ENCODE measurements at regions not wholly inside any gene's neighbourhood (a gene's known extent, or its start where the extent isn't known, plus 50 kb on each side); places are given as distances from the start of the nearest gene placed in this dataset.

GRCh38 chr15:35727627-35728026, 181.7 kb upstream of the DPH6 start (continued):
- TF ChIP-seq ELF1 (IDR thresholded peaks at IDR 0.05; ENCODE audit: borderline replicate concordance, low read depth) (no peak), ZNF274 (IDR thresholded peaks at IDR 0.05; ENCODE audit: low read depth, low read length) (no peak), POLR2A (IDR thresholded peaks at IDR 0.05; ENCODE audit: borderline replicate concordance, extremely low read depth, insufficient read depth, insufficient read length) (no peak), EZH2phosphoT487 (IDR thresholded peaks at IDR 0.05; ENCODE audit: borderline replicate concordance) (no peak), SIN3A (IDR thresholded peaks at IDR 0.05; ENCODE audit: low read depth) (no peak), SP1 (IDR thresholded peaks at IDR 0.05; ENCODE audit: low read depth) (no peak), YY1 (IDR thresholded peaks at IDR 0.05; ENCODE audit: extremely low read depth, insufficient replicate concordance, low read depth, low read length) (no peak)
- TF ChIP-seq, protein P1, sequence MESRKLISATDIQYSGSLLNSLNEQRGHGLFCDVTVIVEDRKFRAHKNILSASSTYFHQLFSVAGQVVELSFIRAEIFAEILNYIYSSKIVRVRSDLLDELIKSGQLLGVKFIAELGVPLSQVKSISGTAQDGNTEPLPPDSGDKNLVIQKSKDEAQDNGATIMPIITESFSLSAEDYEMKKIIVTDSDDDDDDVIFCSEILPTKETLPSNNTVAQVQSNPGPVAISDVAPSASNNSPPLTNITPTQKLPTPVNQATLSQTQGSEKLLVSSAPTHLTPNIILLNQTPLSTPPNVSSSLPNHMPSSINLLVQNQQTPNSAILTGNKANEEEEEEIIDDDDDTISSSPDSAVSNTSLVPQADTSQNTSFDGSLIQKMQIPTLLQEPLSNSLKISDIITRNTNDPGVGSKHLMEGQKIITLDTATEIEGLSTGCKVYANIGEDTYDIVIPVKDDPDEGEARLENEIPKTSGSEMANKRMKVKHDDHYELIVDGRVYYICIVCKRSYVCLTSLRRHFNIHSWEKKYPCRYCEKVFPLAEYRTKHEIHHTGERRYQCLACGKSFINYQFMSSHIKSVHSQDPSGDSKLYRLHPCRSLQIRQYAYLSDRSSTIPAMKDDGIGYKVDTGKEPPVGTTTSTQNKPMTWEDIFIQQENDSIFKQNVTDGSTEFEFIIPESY (IDR thresholded peaks at IDR 0.05; ENCODE audit: extremely low read depth, insufficient replicate concordance, low read length) = no peak

DNA sequence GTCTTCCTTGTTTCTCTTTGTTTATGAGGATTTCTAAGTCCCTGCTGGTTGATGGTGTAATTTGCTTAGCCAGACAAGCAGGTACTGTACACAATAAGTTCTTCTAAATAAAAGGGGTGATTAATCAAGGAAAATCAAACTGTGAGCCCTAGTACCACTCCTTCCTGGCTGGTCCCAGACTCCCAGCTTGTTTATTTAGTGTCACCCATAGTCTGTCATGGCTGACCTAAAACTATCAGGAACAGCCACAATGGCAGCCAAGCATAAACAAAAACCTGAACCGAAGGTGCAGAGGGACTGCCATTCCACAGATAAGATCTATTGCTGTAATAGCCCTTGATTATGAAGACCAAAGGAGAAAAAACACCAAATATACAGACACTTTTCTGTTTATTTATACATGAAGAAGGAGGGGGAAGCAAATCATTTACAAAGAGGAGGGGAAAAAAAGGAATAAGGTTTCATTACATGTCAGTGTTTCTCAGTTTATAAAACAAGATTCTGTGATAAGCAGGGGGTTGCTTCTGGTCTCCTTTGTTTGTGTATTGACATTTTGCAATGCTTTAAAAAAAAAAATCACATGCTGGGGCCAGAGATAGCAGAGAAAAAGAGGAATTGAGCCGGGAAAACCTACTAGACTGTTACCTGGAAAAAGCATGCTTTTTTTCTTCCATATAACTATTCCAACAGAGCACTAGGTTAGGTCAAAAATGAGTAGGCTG, 182.4 kb upstream of the DPH6 start:
- H3K4me1 ChIP-seq (ENCODE audit: control insufficient read depth in 1 of 2, insufficient read depth in 2 of 2, low read length in 2 of 2) = peaks cover 0 to 6% of the 10 kb centered on the region in 2 experiments; a peak in 1 of 4 replicates
- CTCF ChIA-PET = no interaction called here
- TF ChIP-seq SIN3A (IDR thresholded peaks at IDR 0.05; ENCODE audit: low read depth) = no peak
- no peak for TF ChIP-seq ELF1 (IDR thresholded peaks at IDR 0.05; ENCODE audit: borderline replicate concordance, low read depth)
- TF ChIP-seq, protein P2, sequence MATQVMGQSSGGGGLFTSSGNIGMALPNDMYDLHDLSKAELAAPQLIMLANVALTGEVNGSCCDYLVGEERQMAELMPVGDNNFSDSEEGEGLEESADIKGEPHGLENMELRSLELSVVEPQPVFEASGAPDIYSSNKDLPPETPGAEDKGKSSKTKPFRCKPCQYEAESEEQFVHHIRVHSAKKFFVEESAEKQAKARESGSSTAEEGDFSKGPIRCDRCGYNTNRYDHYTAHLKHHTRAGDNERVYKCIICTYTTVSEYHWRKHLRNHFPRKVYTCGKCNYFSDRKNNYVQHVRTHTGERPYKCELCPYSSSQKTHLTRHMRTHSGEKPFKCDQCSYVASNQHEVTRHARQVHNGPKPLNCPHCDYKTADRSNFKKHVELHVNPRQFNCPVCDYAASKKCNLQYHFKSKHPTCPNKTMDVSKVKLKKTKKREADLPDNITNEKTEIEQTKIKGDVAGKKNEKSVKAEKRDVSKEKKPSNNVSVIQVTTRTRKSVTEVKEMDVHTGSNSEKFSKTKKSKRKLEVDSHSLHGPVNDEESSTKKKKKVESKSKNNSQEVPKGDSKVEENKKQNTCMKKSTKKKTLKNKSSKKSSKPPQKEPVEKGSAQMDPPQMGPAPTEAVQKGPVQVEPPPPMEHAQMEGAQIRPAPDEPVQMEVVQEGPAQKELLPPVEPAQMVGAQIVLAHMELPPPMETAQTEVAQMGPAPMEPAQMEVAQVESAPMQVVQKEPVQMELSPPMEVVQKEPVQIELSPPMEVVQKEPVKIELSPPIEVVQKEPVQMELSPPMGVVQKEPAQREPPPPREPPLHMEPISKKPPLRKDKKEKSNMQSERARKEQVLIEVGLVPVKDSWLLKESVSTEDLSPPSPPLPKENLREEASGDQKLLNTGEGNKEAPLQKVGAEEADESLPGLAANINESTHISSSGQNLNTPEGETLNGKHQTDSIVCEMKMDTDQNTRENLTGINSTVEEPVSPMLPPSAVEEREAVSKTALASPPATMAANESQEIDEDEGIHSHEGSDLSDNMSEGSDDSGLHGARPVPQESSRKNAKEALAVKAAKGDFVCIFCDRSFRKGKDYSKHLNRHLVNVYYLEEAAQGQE (IDR thresholded peaks at IDR 0.05; ENCODE audit: low read depth) = no peak
- no peak for TF ChIP-seq POLR2AphosphoS5 (IDR thresholded peaks at IDR 0.05; ENCODE audit: low read depth, low read length)
- no peak for TF ChIP-seq ZNF274 (IDR thresholded peaks at IDR 0.05; ENCODE audit: low read depth, low read length)
- TF ChIP-seq, protein P3, sequence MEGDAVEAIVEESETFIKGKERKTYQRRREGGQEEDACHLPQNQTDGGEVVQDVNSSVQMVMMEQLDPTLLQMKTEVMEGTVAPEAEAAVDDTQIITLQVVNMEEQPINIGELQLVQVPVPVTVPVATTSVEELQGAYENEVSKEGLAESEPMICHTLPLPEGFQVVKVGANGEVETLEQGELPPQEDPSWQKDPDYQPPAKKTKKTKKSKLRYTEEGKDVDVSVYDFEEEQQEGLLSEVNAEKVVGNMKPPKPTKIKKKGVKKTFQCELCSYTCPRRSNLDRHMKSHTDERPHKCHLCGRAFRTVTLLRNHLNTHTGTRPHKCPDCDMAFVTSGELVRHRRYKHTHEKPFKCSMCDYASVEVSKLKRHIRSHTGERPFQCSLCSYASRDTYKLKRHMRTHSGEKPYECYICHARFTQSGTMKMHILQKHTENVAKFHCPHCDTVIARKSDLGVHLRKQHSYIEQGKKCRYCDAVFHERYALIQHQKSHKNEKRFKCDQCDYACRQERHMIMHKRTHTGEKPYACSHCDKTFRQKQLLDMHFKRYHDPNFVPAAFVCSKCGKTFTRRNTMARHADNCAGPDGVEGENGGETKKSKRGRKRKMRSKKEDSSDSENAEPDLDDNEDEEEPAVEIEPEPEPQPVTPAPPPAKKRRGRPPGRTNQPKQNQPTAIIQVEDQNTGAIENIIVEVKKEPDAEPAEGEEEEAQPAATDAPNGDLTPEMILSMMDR (IDR thresholded peaks at IDR 0.05 in 2 of 3, conservative IDR thresholded peaks at IDR 0.05 in 1 of 3; ENCODE audit: borderline replicate concordance in 1 of 3, insufficient read depth in 1 of 3, low read depth in 2 of 3, low read length in 2 of 3) = no peak
- no peak for TF ChIP-seq POLR2A (IDR thresholded peaks at IDR 0.05; ENCODE audit: borderline replicate concordance, extremely low read depth, insufficient read depth, insufficient read length)
- TF ChIP-seq SP1 (IDR thresholded peaks at IDR 0.05; ENCODE audit: low read depth) = no peak
- no peak for TF ChIP-seq EZH2phosphoT487 (IDR thresholded peaks at IDR 0.05; ENCODE audit: borderline replicate concordance)
- no peak for TF ChIP-seq FOSL1 (IDR thresholded peaks at IDR 0.05; ENCODE audit: low read depth)
- no peak for TF ChIP-seq JUND (IDR thresholded peaks at IDR 0.05)
- no peak for TF ChIP-seq CEBPB (IDR thresholded peaks at IDR 0.05; ENCODE audit: low read depth)
- TF ChIP-seq EGR1 (IDR thresholded peaks at IDR 0.05; ENCODE audit: low read depth) = no peak
- no peak for TF ChIP-seq YY1 (IDR thresholded peaks at IDR 0.05; ENCODE audit: extremely low read depth, insufficient replicate concordance, low read depth, low read length)
- TF ChIP-seq SRF (IDR thresholded peaks at IDR 0.05; ENCODE audit: low read depth) = no peak

More for the DNA sequence above, 182.4 kb upstream of the DPH6 start:
- Histone ChIP-seq H2AFZ (ENCODE audit: low read depth, low read length, poor library complexity, severe bottlenecking) (no peak overlapping the region), H4K20me1 (ENCODE audit: insufficient read depth) (no peaks in the 10 kb centered on the region), H3K9ac (ENCODE audit: low read length) (no peak overlapping the region), H3K4me2 (ENCODE audit: low read length) (no peak overlapping the region), H3K27ac (ENCODE audit: low read depth, low read length) (no peak overlapping the region), H3K79me2 (ENCODE audit: insufficient read depth, low read length) (no peaks in the 10 kb centered on the region), H3K36me3 (ENCODE audit: control insufficient read depth in 1 of 2, insufficient read depth in 2 of 2, low read length in 2 of 2) (no peaks in the 10 kb centered on the region), H3K27me3 (ENCODE audit: insufficient read depth, low read length) (no peaks in the 10 kb centered on the region), H3K9me3 (ENCODE audit: control insufficient read depth in 1 of 2, insufficient read depth in 1 of 2, low read depth in 1 of 2, low read length in 2 of 2) (no peaks in the 10 kb centered on the region), H3K4me3 (replicated peaks in 1 of 2; ENCODE audit: low read depth in 1 of 2, low read length in 2 of 2) (no peak overlapping the region), H3K9me2 (ENCODE audit: insufficient read depth) (no peaks in the 10 kb centered on the region)
- DNase-seq (ENCODE audit: low read depth, low spot score) (no peak), ATAC-seq (no peak)
- RAD21 ChIA-PET (ENCODE audit: low non-redundant PET in 1 of 2, low total read pairs in 2 of 2, uncharacterized antibody in 2 of 2, unreplicated experiment in 2 of 2) = no interaction called here
- POLR2A ChIA-PET = no interaction called here
- BruUV-seq (replicated peaks) = no TSS peak
- intact Hi-C loops (cut with micrococcal nuclease) = no loop called here

All from HCT116 (cell line).